SK-N-SH treated with all-trans-retinoic acid at 6 μM for 48 hours (cell line): ENCODE measurements at regions not wholly inside any gene's neighbourhood (a gene's known extent, or its start where the extent isn't known, plus 50 kb on each side); places are given as distances from the start of the nearest gene placed in this dataset.

Experiments used
- ATAC-seq: fragments of 200-7000 bp; cut with Tn5 transposase; 3 replicates; pipeline ENCODE4 v1.9.1; 2020; ENCODE audit warnings: mild to moderate bottlenecking, moderate library complexity
- BACH2 ChIP-seq: fragments of 250-450 bp; sonication (Bioruptor Pico); IDR thresholded peaks from 2 replicates; pipeline ENCODE4 v1.9.0; 2021; ENCODE audit warnings: mild to moderate bottlenecking, borderline replicate concordance
- CSDC2 ChIP-seq: fragments of 250-450 bp; sonication (Bioruptor Pico); IDR thresholded peaks from 2 replicates; pipeline ENCODE4 v1.5.0; 2020; ENCODE audit warnings: mild to moderate bottlenecking, moderate library complexity
- GLIS3 ChIP-seq: fragments of 250-450 bp; sonication (Bioruptor Pico); IDR thresholded peaks from 2 replicates; pipeline ENCODE4 v1.5.0; 2020; ENCODE audit warnings: mild to moderate bottlenecking, moderate library complexity
- ISL1 ChIP-seq: fragments of 250-450 bp; sonication (Bioruptor Pico); IDR thresholded peaks from 2 replicates; pipeline ENCODE4 v2.1.2; 2022; ENCODE audit warnings: mild to moderate bottlenecking, moderate library complexity
- OSR1 ChIP-seq: fragments of 250-450 bp; sonication (Bioruptor Pico); IDR thresholded peaks from 2 replicates; pipeline ENCODE4 v1.8.0; 2022; ENCODE audit warnings: moderate library complexity, mild to moderate bottlenecking, inconsistent platforms
- PPARA ChIP-seq: fragments of 250-450 bp; sonication (Bioruptor Pico); IDR thresholded peaks from 2 replicates; pipeline ENCODE4 v1.5.0; 2020; ENCODE audit warnings: mild to moderate bottlenecking, borderline replicate concordance
- RARB ChIP-seq: fragments of 250-450 bp; sonication (Bioruptor Pico); IDR thresholded peaks from 2 replicates; pipeline ENCODE4 v1.8.0; 2021; ENCODE audit warnings: mild to moderate bottlenecking, moderate library complexity
- SNAI2 ChIP-seq: fragments of 250-450 bp; sonication (Bioruptor Pico); IDR thresholded peaks from 2 replicates; pipeline ENCODE4 v1.5.0; 2020; ENCODE audit warnings: mild to moderate bottlenecking, moderate library complexity
- TCF4 ChIP-seq: fragments of 250-450 bp; sonication (Bioruptor Pico); IDR thresholded peaks from 2 replicates; pipeline ENCODE4 v1.8.0; 2021; ENCODE audit warnings: mild to moderate bottlenecking, moderate library complexity, borderline replicate concordance
- ZC3H10 ChIP-seq: fragments of 250-450 bp; sonication (Bioruptor Pico); IDR thresholded peaks from 2 replicates; pipeline ENCODE4 v1.5.1; 2021; ENCODE audit warnings: mild to moderate bottlenecking, moderate library complexity
- ZFP3 ChIP-seq: fragments of 250-450 bp; sonication (Bioruptor Pico); IDR thresholded peaks from 2 replicates; pipeline ENCODE4 v1.5.0; 2020; ENCODE audit warnings: mild to moderate bottlenecking, moderate library complexity
- ZFP30 ChIP-seq: fragments of 450-650 bp; formaldehyde crosslinking; IDR thresholded peaks from 2 replicates; pipeline ENCODE4 v1.5.0; 2022; ENCODE audit warnings: mild to moderate bottlenecking, moderate library complexity
- ZNF565 ChIP-seq: fragments of 450-650 bp; formaldehyde crosslinking; conservative IDR thresholded peaks from 2 replicates; pipeline ENCODE4 v1.5.0; 2020; ENCODE audit warnings: low read depth, mild to moderate bottlenecking, moderate library complexity
- ZNF70 ChIP-seq: fragments of 450-650 bp; formaldehyde crosslinking; IDR thresholded peaks from 2 replicates; pipeline ENCODE4 v1.5.0; 2020; ENCODE audit warnings: mild to moderate bottlenecking, moderate library complexity
- TF ChIP-seq, protein P1 (sequence below): fragments of 250-450 bp; sonication (Bioruptor Pico); IDR thresholded peaks from 2 replicates; pipeline ENCODE4 v1.8.0; 2021; ENCODE audit warnings: low read depth, mild to moderate bottlenecking, moderate library complexity, borderline replicate concordance
- TF ChIP-seq, protein P2 (sequence below): fragments of 250-450 bp; sonication (Bioruptor Pico); IDR thresholded peaks from 2 replicates; pipeline ENCODE4 v1.5.0; 2020; ENCODE audit warnings: mild to moderate bottlenecking, moderate library complexity
- TF ChIP-seq, protein P3 (sequence below): fragments of 250-450 bp; sonication (Bioruptor Pico); IDR thresholded peaks from 2 replicates; pipeline ENCODE4 v1.8.0; 2020; ENCODE audit warnings: mild to moderate bottlenecking, moderate library complexity, borderline replicate concordance
- TF ChIP-seq, protein P4 (sequence below): fragments of 250-450 bp; sonication (Bioruptor Pico); IDR thresholded peaks from 2 replicates; pipeline ENCODE4 v1.5.1; 2021; ENCODE audit warnings: mild to moderate bottlenecking, moderate library complexity

DNA sequence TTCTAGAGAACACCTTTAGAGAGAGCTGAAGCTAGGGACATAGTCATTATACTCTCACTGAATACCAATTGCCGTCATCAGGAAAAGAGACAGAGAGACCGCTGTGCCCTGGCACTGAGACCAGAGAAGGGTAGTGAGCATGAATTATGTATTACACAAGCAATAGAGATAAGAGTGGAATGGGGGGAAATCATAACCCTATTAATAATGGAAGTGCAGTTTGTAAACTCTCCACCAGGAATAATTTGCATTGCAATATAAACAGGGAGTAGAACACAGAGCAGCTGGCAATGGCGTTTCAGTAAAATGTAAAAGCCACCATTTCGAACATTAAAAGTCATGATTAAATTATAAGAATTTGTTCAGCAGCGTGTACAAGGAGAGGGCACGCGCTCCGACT is 244.5 kb downstream of the MAFB start:
- no peak for TF ChIP-seq GLIS3 (CRISPR knock-in tag)
- TF ChIP-seq CSDC2 (CRISPR knock-in tag): no peak
- no peak for TF ChIP-seq OSR1 (CRISPR knock-in tag)
- no peak for TF ChIP-seq ZC3H10 (CRISPR knock-in tag)
- TF ChIP-seq RARB (CRISPR knock-in tag): no peak
- no peak for TF ChIP-seq TCF4
- TF ChIP-seq ZFP30: no peak
- TF ChIP-seq, protein P1, sequence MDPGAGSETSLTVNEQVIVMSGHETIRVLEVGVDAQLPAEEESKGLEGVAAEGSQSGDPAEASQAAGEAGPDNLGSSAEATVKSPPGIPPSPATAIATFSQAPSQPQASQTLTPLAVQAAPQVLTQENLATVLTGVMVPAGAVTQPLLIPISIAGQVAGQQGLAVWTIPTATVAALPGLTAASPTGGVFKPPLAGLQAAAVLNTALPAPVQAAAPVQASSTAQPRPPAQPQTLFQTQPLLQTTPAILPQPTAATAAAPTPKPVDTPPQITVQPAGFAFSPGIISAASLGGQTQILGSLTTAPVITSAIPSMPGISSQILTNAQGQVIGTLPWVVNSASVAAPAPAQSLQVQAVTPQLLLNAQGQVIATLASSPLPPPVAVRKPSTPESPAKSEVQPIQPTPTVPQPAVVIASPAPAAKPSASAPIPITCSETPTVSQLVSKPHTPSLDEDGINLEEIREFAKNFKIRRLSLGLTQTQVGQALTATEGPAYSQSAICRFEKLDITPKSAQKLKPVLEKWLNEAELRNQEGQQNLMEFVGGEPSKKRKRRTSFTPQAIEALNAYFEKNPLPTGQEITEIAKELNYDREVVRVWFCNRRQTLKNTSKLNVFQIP: no peak
- no peak for TF ChIP-seq ZFP3 (CRISPR knock-in tag)
- TF ChIP-seq, protein P2, sequence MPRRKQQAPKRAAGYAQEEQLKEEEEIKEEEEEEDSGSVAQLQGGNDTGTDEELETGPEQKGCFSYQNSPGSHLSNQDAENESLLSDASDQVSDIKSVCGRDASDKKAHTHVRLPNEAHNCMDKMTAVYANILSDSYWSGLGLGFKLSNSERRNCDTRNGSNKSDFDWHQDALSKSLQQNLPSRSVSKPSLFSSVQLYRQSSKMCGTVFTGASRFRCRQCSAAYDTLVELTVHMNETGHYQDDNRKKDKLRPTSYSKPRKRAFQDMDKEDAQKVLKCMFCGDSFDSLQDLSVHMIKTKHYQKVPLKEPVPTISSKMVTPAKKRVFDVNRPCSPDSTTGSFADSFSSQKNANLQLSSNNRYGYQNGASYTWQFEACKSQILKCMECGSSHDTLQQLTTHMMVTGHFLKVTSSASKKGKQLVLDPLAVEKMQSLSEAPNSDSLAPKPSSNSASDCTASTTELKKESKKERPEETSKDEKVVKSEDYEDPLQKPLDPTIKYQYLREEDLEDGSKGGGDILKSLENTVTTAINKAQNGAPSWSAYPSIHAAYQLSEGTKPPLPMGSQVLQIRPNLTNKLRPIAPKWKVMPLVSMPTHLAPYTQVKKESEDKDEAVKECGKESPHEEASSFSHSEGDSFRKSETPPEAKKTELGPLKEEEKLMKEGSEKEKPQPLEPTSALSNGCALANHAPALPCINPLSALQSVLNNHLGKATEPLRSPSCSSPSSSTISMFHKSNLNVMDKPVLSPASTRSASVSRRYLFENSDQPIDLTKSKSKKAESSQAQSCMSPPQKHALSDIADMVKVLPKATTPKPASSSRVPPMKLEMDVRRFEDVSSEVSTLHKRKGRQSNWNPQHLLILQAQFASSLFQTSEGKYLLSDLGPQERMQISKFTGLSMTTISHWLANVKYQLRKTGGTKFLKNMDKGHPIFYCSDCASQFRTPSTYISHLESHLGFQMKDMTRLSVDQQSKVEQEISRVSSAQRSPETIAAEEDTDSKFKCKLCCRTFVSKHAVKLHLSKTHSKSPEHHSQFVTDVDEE (CRISPR knock-in tag): no peak
- TF ChIP-seq BACH2 (CRISPR knock-in tag): no peak
- no peak for TF ChIP-seq ZNF565 (CRISPR knock-in tag)
- TF ChIP-seq, protein P3, sequence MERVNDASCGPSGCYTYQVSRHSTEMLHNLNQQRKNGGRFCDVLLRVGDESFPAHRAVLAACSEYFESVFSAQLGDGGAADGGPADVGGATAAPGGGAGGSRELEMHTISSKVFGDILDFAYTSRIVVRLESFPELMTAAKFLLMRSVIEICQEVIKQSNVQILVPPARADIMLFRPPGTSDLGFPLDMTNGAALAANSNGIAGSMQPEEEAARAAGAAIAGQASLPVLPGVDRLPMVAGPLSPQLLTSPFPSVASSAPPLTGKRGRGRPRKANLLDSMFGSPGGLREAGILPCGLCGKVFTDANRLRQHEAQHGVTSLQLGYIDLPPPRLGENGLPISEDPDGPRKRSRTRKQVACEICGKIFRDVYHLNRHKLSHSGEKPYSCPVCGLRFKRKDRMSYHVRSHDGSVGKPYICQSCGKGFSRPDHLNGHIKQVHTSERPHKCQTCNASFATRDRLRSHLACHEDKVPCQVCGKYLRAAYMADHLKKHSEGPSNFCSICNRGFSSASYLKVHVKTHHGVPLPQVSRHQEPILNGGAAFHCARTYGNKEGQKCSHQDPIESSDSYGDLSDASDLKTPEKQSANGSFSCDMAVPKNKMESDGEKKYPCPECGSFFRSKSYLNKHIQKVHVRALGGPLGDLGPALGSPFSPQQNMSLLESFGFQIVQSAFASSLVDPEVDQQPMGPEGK: no peak
- TF ChIP-seq, protein P4, sequence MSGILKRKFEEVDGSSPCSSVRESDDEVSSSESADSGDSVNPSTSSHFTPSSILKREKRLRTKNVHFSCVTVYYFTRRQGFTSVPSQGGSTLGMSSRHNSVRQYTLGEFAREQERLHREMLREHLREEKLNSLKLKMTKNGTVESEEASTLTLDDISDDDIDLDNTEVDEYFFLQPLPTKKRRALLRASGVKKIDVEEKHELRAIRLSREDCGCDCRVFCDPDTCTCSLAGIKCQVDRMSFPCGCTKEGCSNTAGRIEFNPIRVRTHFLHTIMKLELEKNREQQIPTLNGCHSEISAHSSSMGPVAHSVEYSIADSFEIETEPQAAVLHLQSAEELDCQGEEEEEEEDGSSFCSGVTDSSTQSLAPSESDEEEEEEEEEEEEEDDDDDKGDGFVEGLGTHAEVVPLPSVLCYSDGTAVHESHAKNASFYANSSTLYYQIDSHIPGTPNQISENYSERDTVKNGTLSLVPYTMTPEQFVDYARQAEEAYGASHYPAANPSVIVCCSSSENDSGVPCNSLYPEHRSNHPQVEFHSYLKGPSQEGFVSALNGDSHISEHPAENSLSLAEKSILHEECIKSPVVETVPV (CRISPR knock-in tag): no peak
- TF ChIP-seq ZNF70: no peak
- TF ChIP-seq ISL1 (CRISPR knock-in tag): no peak
- no peak for ATAC-seq

DNA sequence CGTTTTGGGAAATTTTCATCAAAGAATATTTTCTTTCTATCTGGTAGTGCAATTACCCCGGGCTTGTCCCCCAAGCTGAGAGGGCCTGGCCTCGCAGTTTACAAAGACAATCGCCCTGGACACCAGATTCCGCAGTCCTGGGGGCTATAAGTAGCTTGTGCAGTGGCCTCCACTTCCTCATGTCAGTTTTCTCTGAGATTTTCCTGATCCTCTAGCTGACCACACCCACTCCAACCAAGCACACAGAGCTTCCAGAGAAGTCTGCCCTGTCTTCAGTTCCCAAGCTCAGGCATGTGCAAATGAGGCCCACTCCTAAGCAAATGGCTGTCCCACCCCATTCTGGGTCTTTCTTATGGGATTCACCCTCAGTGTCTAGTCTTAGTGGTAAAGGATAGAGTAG is 245.3 kb downstream of the MAFB start:
- no peak for ATAC-seq

DNA sequence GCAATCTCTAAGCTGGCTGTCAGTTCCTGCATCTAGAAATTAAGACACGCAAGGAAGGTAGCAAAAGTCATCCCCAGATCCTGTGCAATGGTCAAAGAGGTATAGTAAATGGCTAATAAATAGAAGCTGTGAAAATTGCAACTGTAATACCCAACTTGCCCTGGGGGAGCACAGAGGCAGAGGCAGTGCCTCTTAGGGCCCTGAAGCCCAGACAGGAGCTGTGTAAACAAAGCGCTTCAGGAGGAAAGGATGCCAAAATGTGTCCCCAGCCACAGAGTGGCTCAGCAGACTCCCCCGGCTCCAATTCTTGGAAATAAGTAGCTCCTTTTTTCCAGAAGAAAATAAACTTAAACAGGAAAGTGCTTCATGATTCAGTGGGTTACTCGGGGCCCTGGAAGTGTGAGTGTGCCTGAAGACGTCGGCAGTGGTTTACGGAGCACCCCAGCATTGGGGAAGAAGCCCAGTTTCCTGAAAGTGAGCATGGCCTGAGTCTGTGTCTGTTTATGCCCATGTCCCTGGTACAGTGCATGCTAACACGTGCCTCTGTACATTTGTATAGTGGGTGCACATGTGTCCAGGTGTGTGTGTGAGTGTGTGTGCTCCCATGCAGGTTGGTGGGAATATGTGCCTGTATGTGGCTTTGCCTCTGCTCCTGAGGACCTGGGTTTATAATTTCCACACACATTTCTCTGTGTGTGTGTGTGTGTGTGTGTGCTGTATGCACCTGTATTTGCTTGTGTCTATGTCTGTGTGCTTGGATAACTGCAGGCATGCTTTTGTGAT is 246.7 kb downstream of the MAFB start:
- TF ChIP-seq ZFP3 (CRISPR knock-in tag): peak; percentile 75; the same call in 1 of the 2 replicates
- TF ChIP-seq, protein P1: no peak
- ATAC-seq: no peak

More for the DNA sequence above, 245.3 kb downstream of the MAFB start:
- TF ChIP-seq PPARA (CRISPR knock-in tag): no peak
- TF ChIP-seq ZFP3 (CRISPR knock-in tag): no peak
- TF ChIP-seq CSDC2 (CRISPR knock-in tag): no peak
- no peak for TF ChIP-seq ZNF565 (CRISPR knock-in tag)
- no peak for TF ChIP-seq ZNF70
- TF ChIP-seq GLIS3 (CRISPR knock-in tag): no peak
- TF ChIP-seq SNAI2 (CRISPR knock-in tag): no peak

DNA sequence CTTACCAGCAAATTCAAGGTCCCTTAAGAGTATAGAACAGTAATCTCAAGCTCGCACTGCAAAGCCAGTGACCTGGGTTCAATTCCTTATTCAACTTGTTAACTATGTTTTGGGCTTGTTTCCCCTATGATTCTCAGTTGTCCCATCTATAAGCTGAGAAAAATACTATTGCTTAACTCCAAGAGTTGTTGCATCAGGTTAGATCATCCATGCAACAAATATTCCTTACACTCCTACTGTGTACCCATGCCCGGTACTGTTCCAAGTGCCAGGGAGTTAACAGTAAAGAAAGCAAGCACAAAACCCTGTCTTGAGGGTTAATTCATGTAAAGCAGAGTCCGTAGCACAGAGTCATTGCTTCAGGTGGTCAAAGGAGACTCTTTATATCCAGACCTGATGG is 247.3 kb downstream of the MAFB start:
- ATAC-seq: no peak
- TF ChIP-seq CSDC2 (CRISPR knock-in tag): no peak
- no peak for TF ChIP-seq PPARA (CRISPR knock-in tag)
